GM10266 (cell line): ENCODE measurements at regions not wholly inside any gene's neighbourhood (a gene's known extent, or its start where the extent isn't known, plus 50 kb on each side); places are given as distances from the start of the nearest gene placed in this dataset.

Experiments
- DNase-seq: peaks from one replicate; pipeline ENCODE4 v3.0.0; 2012; ENCODE audit errors: extremely low spot score
- CTCF ChIP-seq: IDR thresholded peaks from 2 replicates; pipeline ENCODE4 v1.5.1; 2012; ENCODE audit warnings: mild to moderate bottlenecking, low read depth; ENCODE audit not compliant: control insufficient read depth, insufficient read depth; ENCODE audit errors: missing control alignments

- no peak for DNase-seq
- no peak for TF ChIP-seq CTCF
These were observed 123.9 kb downstream of the RDH14 start for GRCh38 chr2:18436503-18437005.

- peak; percentile 7 for DNase-seq
- TF ChIP-seq CTCF = peak; percentile 57
These were observed 124.9 kb downstream of the RDH14 start for GRCh38 chr2:18435426-18436037.

- no peak for TF ChIP-seq CTCF
These were observed 126.6 kb downstream of the RDH14 start for GRCh38 chr2:18433872-18434271.

GRCh38 chr2:18432999-18433398 lies 127.5 kb downstream of the RDH14 start:
- no peak for TF ChIP-seq CTCF
- no peak for DNase-seq

More at GRCh38 chr2:18433872-18434271, 126.6 kb downstream of the RDH14 start:
- DNase-seq = no peak

GRCh38 chr2:18430996-18431748 lies 129.3 kb downstream of the RDH14 start:
- DNase-seq = no peak
- TF ChIP-seq CTCF = no peak

- DNase-seq = no peak
- no peak for TF ChIP-seq CTCF
These were observed 131.9 kb downstream of the RDH14 start for GRCh38 chr2:18428516-18428915.

- no peak for TF ChIP-seq CTCF
- no peak for DNase-seq
These were observed 132.7 kb downstream of the RDH14 start for GRCh38 chr2:18427762-18428161.
